ENCODE measurements at regions not wholly inside any gene's neighbourhood (a gene's known extent, or its start where the extent isn't known, plus 50 kb on each side); places are given as distances from the start of the nearest gene placed in this dataset.

- no peak overlapping the region for H4K8ac ChIP-seq (ENCODE audit: low read depth in 2 of 2, low read length in 2 of 2)
- no peak overlapping the region for H3K23ac ChIP-seq (ENCODE audit: low read depth, low read length)
- no TSS peak for BruUV-seq (replicated peaks)
- ChIA-PET POLR2A (ENCODE audit: unreplicated experiment) (no interaction called here), CTCF (no interaction called here)
- dilution Hi-C loops (cut with HindIII; ENCODE audit: low sequenced_read_pairs, unreplicated experiment), result no loop called here
- no peak overlapping the region for H3K4me3 ChIP-seq (ENCODE audit: insufficient read depth, low read depth, low read length)
- no peaks in the 10 kb centered on the region for H3K27me3 ChIP-seq (ENCODE audit: control insufficient read depth, insufficient read depth, low read length)
- no peaks in the 10 kb centered on the region for H3K36me3 ChIP-seq (ENCODE audit: control insufficient read depth, insufficient read depth, low read length)
- H3K4me1 ChIP-seq (ENCODE audit: control insufficient read depth, insufficient read depth, low read length), result no peaks in the 10 kb centered on the region
- peaks cover 2% of the 10 kb centered on the region; the same call in 1 of the 2 replicates for H3K9me3 ChIP-seq (ENCODE audit: control insufficient read depth, insufficient read depth, low read length)
- no peaks in the 10 kb centered on the region for H3K9me1 ChIP-seq (ENCODE audit: insufficient read depth, low read length)
- no peak overlapping the region for H4K5ac ChIP-seq (ENCODE audit: low read depth, low read length)
- H2AK5ac ChIP-seq (ENCODE audit: low read depth, low read length), result no peak overlapping the region
- no peak overlapping the region for H3K27ac ChIP-seq (ENCODE audit: insufficient read depth, low read length)
- WGBS, 2 experiments (ENCODE audit: extremely low coverage in 2 of 2, insufficient read length in 1 of 2), result no CpG with 5 or more reads among the region's 5 CpGs
- H2AK9ac ChIP-seq (replicated peaks; ENCODE audit: low read depth, low read length, poor library complexity), result no peak overlapping the region
- no peak overlapping the region for H3K18ac ChIP-seq (ENCODE audit: low read depth, low read length)
- no peaks in the 10 kb centered on the region for H3K79me1 ChIP-seq (ENCODE audit: low read depth in 1 of 2, low read length in 2 of 2)
- DNase-seq (no peak), ATAC-seq (ENCODE audit: low read depth) (no peak)
- no peak overlapping the region for H3K9ac ChIP-seq (ENCODE audit: low read depth, low read length)
- no peak overlapping the region for H2BK120ac ChIP-seq (ENCODE audit: low read depth, low read length)
- intact Hi-C loops (cut with micrococcal nuclease), result no loop called here
- TF ChIP-seq CEBPB (IDR thresholded peaks at IDR 0.05; ENCODE audit: low read depth, low read length) (no peak), NFE2L2 (IDR thresholded peaks at IDR 0.05; ENCODE audit: low read depth, low read length) (no peak), BHLHE40 (IDR thresholded peaks at IDR 0.05; ENCODE audit: low read depth, low read length) (no peak), RFX5 (IDR thresholded peaks at IDR 0.05; ENCODE audit: low read depth, low read length) (no peak), ELK1 (IDR thresholded peaks at IDR 0.05; ENCODE audit: borderline replicate concordance, low read depth, low read length) (no peak), RCOR1 (IDR thresholded peaks at IDR 0.05; ENCODE audit: insufficient replicate concordance, low read length) (no peak), CHD1 (IDR thresholded peaks at IDR 0.05; ENCODE audit: low read depth, low read length) (no peak), POLR2A (IDR thresholded peaks at IDR 0.05; ENCODE audit: low read depth, low read length) (no peak), MAFK (IDR thresholded peaks at IDR 0.05; ENCODE audit: low read depth, low read length) (no peak), RAD21 (IDR thresholded peaks at IDR 0.05; ENCODE audit: low read length) (no peak), SMC3 (IDR thresholded peaks at IDR 0.05; ENCODE audit: low read depth, low read length) (no peak), FOS (IDR thresholded peaks at IDR 0.05; ENCODE audit: low read depth, low read length) (no peak), USF2 (IDR thresholded peaks at IDR 0.05; ENCODE audit: low read depth, low read length) (no peak), MXI1 (IDR thresholded peaks at IDR 0.05; ENCODE audit: borderline replicate concordance, low read depth, low read length) (no peak), MAZ (IDR thresholded peaks at IDR 0.05; ENCODE audit: borderline replicate concordance, low read depth, low read length) (no peak), CTCF (conservative IDR thresholded peaks at IDR 0.05; ENCODE audit: low read depth, low read length) (no peak)
- H3K4ac ChIP-seq (ENCODE audit: low read depth, low read length), result no peak overlapping the region
- no peak overlapping the region for H3K14ac ChIP-seq (replicated peaks; ENCODE audit: low read depth, low read length)
- no peak overlapping the region for H3K56ac ChIP-seq (ENCODE audit: extremely low read depth, insufficient read depth, low read length)
- no peaks in the 10 kb centered on the region for H4K20me1 ChIP-seq (ENCODE audit: insufficient read depth, low read length)
- in situ Hi-C loops (cut with MboI; ENCODE audit: low sequenced_read_pairs), result no loop called here
- H2BK20ac ChIP-seq (ENCODE audit: low read depth, low read length), result no peak overlapping the region
- no peak overlapping the region for H3K4me2 ChIP-seq (ENCODE audit: low read depth, low read length)
- no peak overlapping the region for H4K91ac ChIP-seq (ENCODE audit: insufficient read depth, low read depth, low read length)
- H2BK15ac ChIP-seq (ENCODE audit: low read depth, low read length), result no peak overlapping the region
- H2AFZ ChIP-seq (replicated peaks; ENCODE audit: low read length, poor library complexity), result no peak overlapping the region
- no peak overlapping the region for H2BK5ac ChIP-seq (ENCODE audit: low read depth, low read length, poor library complexity, severe bottlenecking)
Observed at GRCh38 chr7:11297126-11297625, 323.5 kb downstream of the PHF14 start.
